ENCODE measurements at regions not wholly inside any gene's neighbourhood (a gene's known extent, or its start where the extent isn't known, plus 50 kb on each side); places are given as distances from the start of the nearest gene placed in this dataset.
A peak's percentile ranks its signal among the peaks of the same experiment; 100 is the strongest.
"Not testable (repeated sequence)": the region's sequence is repeated elsewhere in the genome, so short reads cannot be mapped to it uniquely, and the experiment has no call there.

- not testable (repeated sequence) for H3K9me3 Mint-ChIP-seq; H3K27ac Mint-ChIP-seq; H3K36me3 Mint-ChIP-seq; H3K4me3 Mint-ChIP-seq; H3K27me3 Mint-ChIP-seq (ENCODE audit: low read depth); DNase-seq (ENCODE audit: low spot score in 2 of 2, unreplicated experiment in 2 of 2)
- peaks cover 11% of the 10 kb centered on the region for H3K4me1 Mint-ChIP-seq
Measured at GRCh38 chrX:92081250-92081649, 302.1 kb downstream of the PCDH11X start.

- not testable (repeated sequence) for H3K4me3 Mint-ChIP-seq; H3K27ac Mint-ChIP-seq; H3K36me3 Mint-ChIP-seq; H3K27me3 Mint-ChIP-seq (ENCODE audit: low read depth); H3K4me1 Mint-ChIP-seq; H3K9me3 Mint-ChIP-seq; DNase-seq (ENCODE audit: low spot score in 2 of 2, unreplicated experiment in 2 of 2)
Measured at GRCh38 chrX:92090756-92091155, 311.6 kb downstream of the PCDH11X start.

GRCh38 chrX:92098136-92098535 is 319.0 kb downstream of the PCDH11X start:
- not testable (repeated sequence) for DNase-seq (ENCODE audit: low spot score in 2 of 2, unreplicated experiment in 2 of 2); H3K4me1 Mint-ChIP-seq; H3K27me3 Mint-ChIP-seq (ENCODE audit: low read depth); H3K9me3 Mint-ChIP-seq; H3K4me3 Mint-ChIP-seq; H3K36me3 Mint-ChIP-seq; H3K27ac Mint-ChIP-seq

- not testable (repeated sequence) for H3K36me3 Mint-ChIP-seq; H3K4me3 Mint-ChIP-seq; H3K9me3 Mint-ChIP-seq; DNase-seq (ENCODE audit: low spot score in 2 of 2, unreplicated experiment in 2 of 2); H3K27ac Mint-ChIP-seq
- Mint-ChIP-seq H3K27me3 (ENCODE audit: low read depth) (peaks cover 29% of the 10 kb centered on the region), H3K4me1 (peaks cover 14% of the 10 kb centered on the region)
Measured at GRCh38 chrX:92100095-92100494, 320.9 kb downstream of the PCDH11X start.

GRCh38 chrX:92105693-92106092 is 326.5 kb downstream of the PCDH11X start:
- not testable (repeated sequence) for H3K4me3 Mint-ChIP-seq; DNase-seq (ENCODE audit: low spot score in 2 of 2, unreplicated experiment in 2 of 2); H3K27ac Mint-ChIP-seq; H3K36me3 Mint-ChIP-seq; H3K9me3 Mint-ChIP-seq
- Mint-ChIP-seq H3K27me3 (ENCODE audit: low read depth) (peaks cover 34% of the 10 kb centered on the region), H3K4me1 (peaks cover 49% of the 10 kb centered on the region)

- not testable (repeated sequence) for DNase-seq (ENCODE audit: low spot score in 2 of 2, unreplicated experiment in 2 of 2); H3K9me3 Mint-ChIP-seq; H3K36me3 Mint-ChIP-seq; H3K4me3 Mint-ChIP-seq
- H3K27me3 Mint-ChIP-seq (ENCODE audit: low read depth), result peaks cover 34% of the 10 kb centered on the region
- H3K27ac Mint-ChIP-seq, result peak overlapping the region; percentile 68
- peaks cover 49% of the 10 kb centered on the region for H3K4me1 Mint-ChIP-seq
Measured at GRCh38 chrX:92106671-92107070, 327.5 kb downstream of the PCDH11X start.

GRCh38 chrX:92110410-92110911 is 331.3 kb downstream of the PCDH11X start:
- not testable (repeated sequence) for DNase-seq (ENCODE audit: low spot score in 2 of 2, unreplicated experiment in 2 of 2); H3K27me3 Mint-ChIP-seq (ENCODE audit: low read depth); H3K36me3 Mint-ChIP-seq; H3K4me3 Mint-ChIP-seq; H3K9me3 Mint-ChIP-seq
- peaks cover 36% of the 10 kb centered on the region for H3K4me1 Mint-ChIP-seq
- H3K27ac Mint-ChIP-seq, result peak overlapping the region; percentile 43

GRCh38 chrX:92117701-92118100 is 338.5 kb downstream of the PCDH11X start:
- not testable (repeated sequence) for H3K27me3 Mint-ChIP-seq (ENCODE audit: low read depth); H3K4me1 Mint-ChIP-seq; DNase-seq (ENCODE audit: low spot score in 2 of 2, unreplicated experiment in 2 of 2); H3K27ac Mint-ChIP-seq; H3K4me3 Mint-ChIP-seq; H3K36me3 Mint-ChIP-seq; H3K9me3 Mint-ChIP-seq

- not testable (repeated sequence) for H3K27me3 Mint-ChIP-seq (ENCODE audit: low read depth); H3K9me3 Mint-ChIP-seq; DNase-seq (ENCODE audit: low spot score in 2 of 2, unreplicated experiment in 2 of 2); H3K36me3 Mint-ChIP-seq; H3K4me3 Mint-ChIP-seq; H3K27ac Mint-ChIP-seq; H3K4me1 Mint-ChIP-seq
Measured at GRCh38 chrX:92163035-92163434, 383.9 kb downstream of the PCDH11X start.

- H3K27me3 Mint-ChIP-seq (ENCODE audit: low read depth), result no peaks in the 10 kb centered on the region
- no peak for TF ChIP-seq CTCF (IDR thresholded peaks at IDR 0.05; ENCODE audit: unreplicated experiment)
- DNase-seq (ENCODE audit: low spot score in 2 of 2, unreplicated experiment in 2 of 2), result no peak
- no peaks in the 10 kb centered on the region for H3K4me1 Mint-ChIP-seq
- H3K27ac Mint-ChIP-seq, result no peak overlapping the region
- peaks cover 15% of the 10 kb centered on the region for H3K9me3 Mint-ChIP-seq
- peaks cover 13% of the 10 kb centered on the region for H3K36me3 Mint-ChIP-seq
- H3K4me3 Mint-ChIP-seq, result no peak overlapping the region
Measured at GRCh38 chrX:92209936-92210335, 430.8 kb downstream of the PCDH11X start.

All from mesothelial cell of epicardium (in vitro differentiated cells).